ENCODE measurements at regions not wholly inside any gene's neighbourhood (a gene's known extent, or its start where the extent isn't known, plus 50 kb on each side); places are given as distances from the start of the nearest gene placed in this dataset.

GRCh38 chr10:129106314-129106713 lies 360.7 kb upstream of the MGMT start:
- 87 to 92% (median 90%) methylated on average over 4 of the region's 4 CpGs for WGBS, 3 donors
- Histone ChIP-seq H3K4me1 (no peaks in the 10 kb centered on the region), H3K9me3 (no peaks in the 10 kb centered on the region), H3K27me3 (ENCODE audit: insufficient read depth in 3 of 3, low read length in 2 of 3) (no peaks in the 10 kb centered on the region), H3K36me3 (ENCODE audit: insufficient read depth in 1 of 2, low read depth in 1 of 2) (no peaks in the 10 kb centered on the region), H3K4me3 (no peak overlapping the region), H3K27ac (no peak overlapping the region)
- ATAC-seq (no peak), DNase-seq (no peak)
- no peak for TF ChIP-seq CTCF (IDR thresholded peaks at IDR 0.05)
- intact Hi-C loops (cut with DNase I): no loop called here

GRCh38 chr10:129107525-129107924 lies 359.5 kb upstream of the MGMT start:
- H3K27ac ChIP-seq: no peak overlapping the region
- WGBS, 3 donors: 80 to 94% (median 87%) methylated on average over 3 of the region's 3 CpGs
- intact Hi-C loops (cut with DNase I): no loop called here
- H3K9me3 ChIP-seq: no peaks in the 10 kb centered on the region
- H3K4me3 ChIP-seq: no peak overlapping the region
- no peak for TF ChIP-seq CTCF (IDR thresholded peaks at IDR 0.05)
- no peaks in the 10 kb centered on the region for H3K27me3 ChIP-seq (ENCODE audit: insufficient read depth in 3 of 3, low read length in 2 of 3)
- ATAC-seq: no peak
- H3K36me3 ChIP-seq (ENCODE audit: insufficient read depth in 1 of 2, low read depth in 1 of 2): no peaks in the 10 kb centered on the region
- no peak for DNase-seq
- H3K4me1 ChIP-seq: no peaks in the 10 kb centered on the region

- H3K36me3 ChIP-seq (ENCODE audit: insufficient read depth in 1 of 2, low read depth in 1 of 2): no peaks in the 10 kb centered on the region
- WGBS, 3 donors: 77 to 79% (median 77%) methylated on average over 6 of the region's 6 CpGs
- no peak for TF ChIP-seq CTCF (IDR thresholded peaks at IDR 0.05)
- no peak overlapping the region for H3K4me3 ChIP-seq
- ATAC-seq (no peak), DNase-seq (no peak)
- no peaks in the 10 kb centered on the region for H3K9me3 ChIP-seq
- H3K4me1 ChIP-seq: no peaks in the 10 kb centered on the region
- intact Hi-C loops (cut with DNase I): no loop called here
- no peak overlapping the region for H3K27ac ChIP-seq
- H3K27me3 ChIP-seq (ENCODE audit: insufficient read depth in 3 of 3, low read length in 2 of 3): no peaks in the 10 kb centered on the region
Measured at GRCh38 chr10:129108378-129108777, 358.7 kb upstream of the MGMT start.

GRCh38 chr10:129108994-129109393 lies 358.0 kb upstream of the MGMT start:
- H3K36me3 ChIP-seq (ENCODE audit: insufficient read depth in 1 of 2, low read depth in 1 of 2): no peaks in the 10 kb centered on the region
- H3K9me3 ChIP-seq: no peaks in the 10 kb centered on the region
- H3K27me3 ChIP-seq (ENCODE audit: insufficient read depth in 3 of 3, low read length in 2 of 3): peaks cover 0 to 2% (median 0%) of the 10 kb centered on the region in 3 donors
- H3K4me1 ChIP-seq: no peaks in the 10 kb centered on the region
- no peak for TF ChIP-seq CTCF (IDR thresholded peaks at IDR 0.05)
- no peak for DNase-seq
- H3K4me3 ChIP-seq: no peak overlapping the region
- intact Hi-C loops (cut with DNase I): no loop called here
- WGBS, 3 donors: 95 to 96% (median 96%) methylated on average over 6 of the region's 6 CpGs
- no peak for ATAC-seq
- H3K27ac ChIP-seq: no peak overlapping the region

GRCh38 chr10:129110780-129111179 lies 356.3 kb upstream of the MGMT start:
- no peaks in the 10 kb centered on the region for H3K36me3 ChIP-seq (ENCODE audit: insufficient read depth in 1 of 2, low read depth in 1 of 2)
- H3K27me3 ChIP-seq (ENCODE audit: insufficient read depth in 3 of 3, low read length in 2 of 3): peaks cover 0 to 2% (median 0%) of the 10 kb centered on the region in 3 donors
- ATAC-seq (no peak), DNase-seq (no peak)
- no peaks in the 10 kb centered on the region for H3K9me3 ChIP-seq
- H3K4me3 ChIP-seq: no peak overlapping the region
- intact Hi-C loops (cut with DNase I): no loop called here
- no peak for TF ChIP-seq CTCF (IDR thresholded peaks at IDR 0.05)
- H3K4me1 ChIP-seq: no peaks in the 10 kb centered on the region
- no peak overlapping the region for H3K27ac ChIP-seq
- 91 to 94% (median 94%) methylated on average over 10 of the region's 10 CpGs for WGBS, 3 donors
